NOMO-1 treated with dmso at 0.1 percent for 144 hours (cell line): ENCODE measurements at regions not wholly inside any gene's neighbourhood (a gene's known extent, or its start where the extent isn't known, plus 50 kb on each side); places are given as distances from the start of the nearest gene placed in this dataset.
"Not testable (repeated sequence)": the region's sequence is repeated elsewhere in the genome, so short reads cannot be mapped to it uniquely, and the experiment has no call there.

ENCODE experiments used
- DNase-seq: peaks from one replicate; lab custom pipeline; 2025; ENCODE audit not compliant: unreplicated experiment; lab: John Stamatoyannopoulos, UW

- no peak for DNase-seq
Observed at GRCh38 chr2:215863687-215864086, 149.7 kb downstream of the MREG start.

GRCh38 chr2:215862351-215862771 is 151.0 kb downstream of the MREG start:
- no peak for DNase-seq

GRCh38 chr2:215861607-215862350 is 151.6 kb downstream of the MREG start:
- DNase-seq = no peak

GRCh38 chr2:215856080-215856479 is 157.3 kb downstream of the MREG start:
- DNase-seq = no peak

- not testable (repeated sequence) for DNase-seq
Observed at GRCh38 chr2:215855308-215855707, 158.0 kb downstream of the MREG start.

GRCh38 chr2:215854008-215854407 is 159.3 kb downstream of the MREG start:
- DNase-seq = no peak

GRCh38 chr2:215851696-215852095 is 161.7 kb downstream of the MREG start:
- no peak for DNase-seq

GRCh38 chr2:215851082-215851481 is 162.3 kb downstream of the MREG start:
- no peak for DNase-seq

GRCh38 chr2:215850380-215850779 is 163.0 kb downstream of the MREG start:
- no peak for DNase-seq

- no peak for DNase-seq
Observed at GRCh38 chr2:215849771-215850170, 163.6 kb downstream of the MREG start.

GRCh38 chr2:215848698-215849097 is 164.7 kb downstream of the MREG start:
- no peak for DNase-seq

GRCh38 chr2:215848146-215848545 is 165.2 kb downstream of the MREG start:
- DNase-seq = no peak

GRCh38 chr2:215847718-215848117 is 165.6 kb downstream of the MREG start:
- peak; percentile 15 for DNase-seq

- DNase-seq = no peak
Observed at GRCh38 chr2:215847056-215847455, 166.3 kb downstream of the MREG start.

GRCh38 chr2:215845839-215846586 is 167.3 kb downstream of the MREG start:
- DNase-seq = peak; percentile 78

- no peak for DNase-seq
Observed at GRCh38 chr2:215843579-215843978, 169.8 kb downstream of the MREG start.

- DNase-seq = no peak
Observed at GRCh38 chr2:215841175-215841816, 172.1 kb downstream of the MREG start.

- DNase-seq = no peak
Observed at GRCh38 chr2:215839816-215840215, 173.5 kb downstream of the MREG start.

GRCh38 chr2:215839309-215839708 is 174.0 kb downstream of the MREG start:
- no peak for DNase-seq

- no peak for DNase-seq
Observed at GRCh38 chr2:215836881-215837280, 176.5 kb downstream of the MREG start.

GRCh38 chr2:215835657-215836056 is 177.7 kb downstream of the MREG start:
- no peak for DNase-seq

- DNase-seq = no peak
Observed at GRCh38 chr2:215835231-215835630, 178.1 kb downstream of the MREG start.
